GM18870 (cell line): ENCODE measurements at regions not wholly inside any gene's neighbourhood (a gene's known extent, or its start where the extent isn't known, plus 50 kb on each side); places are given as distances from the start of the nearest gene placed in this dataset.
"Not testable (repeated sequence)": the region's sequence is repeated elsewhere in the genome, so short reads cannot be mapped to it uniquely, and the experiment has no call there.

Experiments used
- ATAC-seq: cut with Tn5 transposase; IDR thresholded peaks from one replicate; pipeline ENCODE4 v1.9.1; 2021; ENCODE audit warnings: moderate library complexity; ENCODE audit not compliant: unreplicated experiment

DNA sequence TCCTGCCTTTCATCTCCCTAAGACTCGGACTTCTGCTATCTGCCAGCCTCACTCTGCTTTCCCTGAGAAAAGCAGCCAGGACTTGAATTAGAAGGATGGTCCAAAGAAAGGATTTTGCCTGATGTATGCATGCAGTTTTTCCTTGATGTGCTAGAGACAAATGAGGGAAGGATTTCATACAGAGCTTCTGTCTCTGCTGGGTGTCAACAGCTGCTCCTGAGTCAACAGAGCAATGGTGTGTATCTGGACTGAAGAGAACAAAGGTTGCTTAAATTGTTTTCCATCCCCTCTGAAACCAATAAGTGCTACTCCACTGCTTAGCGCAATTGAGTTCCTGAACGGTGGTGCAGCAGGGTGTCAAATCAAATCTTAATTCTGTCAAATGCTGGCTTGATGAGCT lies 680.6 kb upstream of the C16orf82 start:
- ATAC-seq, result no peak

DNA sequence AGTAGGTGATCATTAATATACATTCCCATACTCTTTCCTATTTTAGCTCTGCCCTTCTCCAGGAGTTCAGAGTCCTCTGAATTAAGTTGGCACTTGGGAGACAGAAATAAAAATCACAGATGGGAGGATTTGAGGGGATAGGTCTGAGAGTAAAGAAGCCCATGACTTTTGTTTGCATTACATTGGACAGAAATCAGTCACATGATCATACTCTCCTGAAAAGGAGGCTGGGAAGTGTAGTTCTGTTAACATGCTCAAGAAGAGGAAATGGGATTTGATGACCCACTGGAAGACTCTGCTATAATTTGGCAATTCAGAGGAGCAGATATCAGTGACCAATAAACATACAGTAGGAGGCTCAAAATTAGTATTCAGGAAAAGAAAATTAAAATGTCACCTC lies 674.9 kb upstream of the C16orf82 start:
- ATAC-seq, result no peak

DNA sequence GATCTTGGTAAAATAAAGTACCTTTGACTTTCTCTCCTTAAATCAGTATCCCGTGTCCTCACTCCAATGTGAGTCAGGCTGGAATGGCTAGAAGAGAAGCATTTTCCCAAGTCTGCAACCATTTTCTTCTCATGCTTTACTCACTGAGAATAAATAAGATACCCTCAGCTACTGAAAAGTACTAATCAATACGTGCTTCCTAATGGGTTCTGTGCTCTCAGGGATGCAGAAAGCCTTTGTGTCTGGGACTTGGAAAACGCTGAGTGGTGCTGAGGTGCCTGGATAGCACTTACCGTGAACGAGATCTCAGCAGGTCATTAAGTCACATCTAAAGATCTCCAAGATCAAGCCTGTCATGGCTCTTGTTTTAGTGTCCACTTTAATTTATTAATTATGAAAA lies 672.3 kb upstream of the C16orf82 start:
- no peak for ATAC-seq

DNA sequence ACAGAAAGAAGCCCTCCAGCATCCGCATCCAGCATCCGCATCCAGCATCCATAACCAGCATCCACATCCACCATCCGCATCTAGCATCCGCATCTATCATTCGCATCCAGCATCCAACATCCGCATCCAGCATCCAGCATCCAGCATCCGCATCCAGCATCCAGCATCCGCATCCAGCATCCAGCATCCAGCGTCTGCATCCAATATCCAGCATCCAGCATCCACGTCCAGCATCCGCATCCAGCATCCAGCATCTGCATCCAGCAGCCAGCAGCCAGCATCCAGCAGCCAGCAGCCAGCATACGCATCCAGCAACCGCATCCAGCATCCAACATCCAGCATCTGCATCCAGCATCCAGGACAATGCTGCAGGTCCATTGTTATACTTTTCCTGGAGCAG lies 671.0 kb upstream of the C16orf82 start:
- ATAC-seq, result no peak

DNA sequence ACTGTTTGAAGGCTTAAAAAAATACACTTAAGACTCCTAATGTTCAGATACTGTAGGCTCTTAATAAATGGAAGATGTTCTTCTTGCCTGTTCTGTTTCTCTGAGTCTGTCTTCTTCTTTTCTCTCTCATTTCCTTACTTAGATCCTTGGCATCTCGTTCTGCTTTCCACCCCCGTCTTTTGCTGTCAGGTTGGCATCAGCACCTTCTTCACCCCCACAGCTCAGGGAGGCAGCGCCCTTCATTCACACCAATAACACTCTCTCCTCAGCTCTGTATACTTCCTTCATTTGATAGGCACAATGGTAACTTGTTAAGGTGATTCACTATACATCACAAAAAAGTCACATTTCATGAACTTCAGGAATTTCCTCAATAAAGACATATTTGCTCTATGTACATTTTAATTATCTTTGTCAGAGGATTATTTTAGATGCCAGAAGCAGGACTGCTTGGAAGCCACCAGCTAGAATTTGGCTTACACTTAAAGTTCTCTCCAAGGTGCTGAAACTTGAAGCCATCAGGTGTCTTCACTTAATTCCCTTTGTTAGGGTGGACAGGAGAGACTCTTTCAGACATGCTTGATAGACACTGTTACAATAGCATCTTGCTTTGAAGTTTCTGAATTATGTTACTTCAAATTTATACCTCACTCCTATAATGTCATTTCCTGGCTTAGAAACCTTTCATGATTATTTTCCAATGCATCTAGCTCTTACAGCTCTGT lies 670.1 kb upstream of the C16orf82 start:
- no peak for ATAC-seq

DNA sequence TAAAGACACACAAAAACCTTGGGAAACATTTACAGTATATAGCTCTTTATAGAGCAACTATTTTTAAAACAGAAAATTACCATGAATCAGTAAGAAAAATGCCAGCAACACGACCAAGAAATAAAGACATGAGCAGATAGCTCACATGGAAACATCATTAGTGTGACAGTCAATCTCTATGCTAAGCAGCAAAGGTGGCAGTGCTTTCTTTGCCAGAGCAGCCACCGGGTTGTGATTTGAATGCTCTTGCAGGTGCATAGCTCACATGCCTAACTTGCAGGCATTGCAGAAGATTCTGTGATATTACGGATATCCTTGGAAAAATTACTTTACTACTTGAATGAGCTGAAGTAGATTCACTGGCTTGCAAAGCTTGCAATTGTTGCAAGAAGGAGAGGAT lies 652.9 kb upstream of the C16orf82 start:
- no peak for ATAC-seq

DNA sequence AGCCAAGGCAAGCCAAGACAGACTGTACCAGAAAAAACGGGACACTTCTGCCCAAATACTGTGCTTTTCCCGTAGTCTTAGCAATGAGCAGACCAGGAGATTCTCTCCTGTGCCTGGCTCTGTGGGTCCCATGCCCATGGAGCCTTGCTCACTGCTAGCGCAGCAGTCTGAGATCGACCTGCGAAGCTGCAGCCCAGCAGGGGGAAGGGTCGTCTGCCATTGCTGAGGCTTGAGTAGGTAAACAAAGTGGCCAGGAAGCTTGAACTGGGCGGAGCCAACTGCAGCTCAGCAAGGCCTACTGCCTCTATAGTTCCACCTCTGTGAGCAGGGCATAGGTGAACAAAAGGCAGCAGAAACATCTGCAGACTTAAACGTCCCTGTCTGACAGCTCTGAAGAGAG lies 647.3 kb upstream of the C16orf82 start:
- not testable (repeated sequence) for ATAC-seq

DNA sequence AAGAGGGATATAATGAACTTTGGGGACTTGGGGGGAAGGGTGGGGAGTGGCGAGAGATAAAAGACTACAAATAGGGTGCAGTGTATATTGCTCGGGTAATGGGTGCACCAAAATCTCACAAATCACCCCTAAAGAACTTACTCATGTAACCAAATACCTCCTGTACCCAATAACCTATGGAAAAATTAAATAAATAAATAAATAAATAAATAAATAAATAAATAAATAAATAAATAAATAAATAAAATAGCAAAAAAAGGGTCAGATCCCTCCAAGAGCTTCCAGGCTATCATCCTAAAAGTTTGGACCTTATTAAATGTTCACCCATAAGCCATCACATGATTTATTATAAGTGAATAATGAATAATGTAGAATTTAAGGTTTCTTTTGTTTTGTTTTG lies 636.1 kb upstream of the C16orf82 start:
- ATAC-seq, result no peak

DNA sequence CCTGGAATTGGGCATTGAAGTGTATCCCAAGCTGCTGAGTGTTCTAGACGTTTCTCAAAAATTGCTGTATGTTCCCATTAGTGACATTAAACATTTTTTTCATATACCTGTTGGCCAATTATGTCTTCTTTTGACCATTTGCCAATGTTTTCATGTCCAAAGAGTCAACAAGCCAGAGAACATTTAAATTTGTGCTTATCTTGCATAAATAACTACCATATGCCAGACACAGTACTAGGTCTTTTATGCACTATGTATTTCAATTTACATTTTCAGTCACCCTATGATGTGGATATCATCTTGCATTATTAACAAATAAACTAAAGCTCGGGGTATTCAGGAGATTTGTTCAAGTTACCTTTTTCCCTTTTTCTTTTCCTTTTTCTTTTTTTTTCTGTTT lies 632.9 kb upstream of the C16orf82 start:
- ATAC-seq, result no peak

DNA sequence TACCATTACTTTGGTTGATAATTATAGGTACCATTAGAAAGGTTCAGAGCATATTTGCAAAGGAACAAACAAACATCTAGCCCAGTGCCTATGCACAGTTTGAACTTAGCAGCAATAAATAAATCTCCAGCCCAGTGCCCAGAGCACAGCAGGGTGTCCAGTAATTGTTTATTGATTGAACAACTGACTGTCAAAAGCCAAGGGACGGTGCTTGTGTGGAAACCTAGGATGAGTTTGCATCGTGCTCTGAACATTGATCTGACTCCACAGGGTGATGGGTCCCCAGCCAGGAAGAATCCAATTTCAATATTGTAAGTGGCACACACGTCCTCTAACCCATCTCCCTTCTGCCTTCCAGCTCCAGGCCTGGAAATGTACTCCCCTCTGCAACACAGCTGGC lies 625.5 kb upstream of the C16orf82 start:
- no peak for ATAC-seq

DNA sequence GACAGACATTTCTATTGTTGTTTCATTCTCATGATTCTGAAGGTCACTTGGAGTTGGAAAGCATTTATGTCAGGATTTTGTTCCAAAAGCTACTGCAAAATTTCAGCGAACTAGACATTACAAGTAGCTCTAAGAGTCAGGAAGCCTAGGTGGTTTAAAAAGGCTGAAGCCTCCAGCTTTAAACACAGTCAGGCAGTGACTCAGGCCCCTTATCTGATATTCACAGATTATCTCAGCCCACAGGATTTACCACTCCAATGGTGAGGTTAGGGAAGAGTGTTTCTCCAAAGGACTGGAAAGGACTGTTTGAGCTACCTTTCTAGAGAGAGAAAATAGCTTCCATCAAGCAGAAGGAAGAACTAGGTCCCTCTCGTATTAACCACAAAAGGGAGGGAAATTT lies 624.4 kb upstream of the C16orf82 start:
- no peak for ATAC-seq

DNA sequence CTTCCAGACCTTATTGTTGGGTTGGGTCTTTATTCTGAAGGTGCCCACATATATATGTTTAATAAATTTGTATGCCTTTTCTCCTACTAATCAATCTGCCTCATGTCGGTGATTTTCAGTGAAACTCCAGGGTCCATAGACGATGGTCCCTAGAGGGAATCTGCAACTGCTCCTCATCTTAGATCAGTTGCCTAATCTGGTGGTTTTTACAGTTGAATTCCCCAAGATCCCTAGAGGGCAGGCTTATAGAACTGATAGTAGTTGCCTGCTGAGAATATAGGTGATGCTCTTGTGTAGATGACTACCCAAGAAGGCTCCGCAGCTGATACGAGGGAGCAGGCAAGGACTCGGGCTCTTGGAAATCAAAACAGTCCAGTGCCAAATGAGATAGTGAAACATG lies 619.2 kb upstream of the C16orf82 start:
- no peak for ATAC-seq

DNA sequence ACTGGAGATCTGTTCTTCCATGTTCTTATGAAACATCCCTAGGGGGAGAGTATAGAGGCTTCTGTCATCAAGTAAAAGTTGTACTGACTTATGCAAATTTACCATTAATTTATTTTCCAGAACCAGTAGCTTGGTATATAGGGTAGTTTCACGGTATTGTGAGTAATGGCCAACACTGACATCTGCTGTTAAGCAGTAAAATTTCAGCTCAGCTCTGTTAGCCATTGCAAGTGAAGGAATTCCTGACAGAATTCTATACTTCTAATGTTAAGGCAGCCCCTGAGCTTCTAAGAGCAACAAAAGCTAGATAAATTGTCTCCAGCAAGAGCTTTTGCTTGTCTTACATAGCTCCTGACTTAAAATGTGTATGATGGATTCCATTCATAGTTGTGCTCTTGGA lies 613.5 kb upstream of the C16orf82 start:
- ATAC-seq, result no peak

DNA sequence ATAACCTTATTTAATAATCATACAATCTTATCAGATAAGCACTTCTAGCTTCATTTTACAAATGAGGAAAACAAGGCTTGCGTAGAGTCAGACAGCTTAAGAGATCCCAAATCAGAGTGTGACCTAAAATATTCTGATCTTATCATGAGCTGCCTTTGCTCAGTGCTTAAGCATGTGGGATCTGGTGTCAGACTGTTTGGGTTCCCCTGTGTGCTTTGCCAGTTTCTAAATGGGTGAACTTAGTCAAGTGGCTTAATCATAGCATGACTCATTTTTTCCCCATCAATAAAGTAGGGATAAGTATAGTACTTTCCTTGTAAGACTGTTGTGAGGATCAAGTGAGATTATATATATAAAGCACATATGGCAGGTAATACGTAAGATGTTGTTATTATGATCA lies 612.6 kb upstream of the C16orf82 start:
- ATAC-seq, result no peak

DNA sequence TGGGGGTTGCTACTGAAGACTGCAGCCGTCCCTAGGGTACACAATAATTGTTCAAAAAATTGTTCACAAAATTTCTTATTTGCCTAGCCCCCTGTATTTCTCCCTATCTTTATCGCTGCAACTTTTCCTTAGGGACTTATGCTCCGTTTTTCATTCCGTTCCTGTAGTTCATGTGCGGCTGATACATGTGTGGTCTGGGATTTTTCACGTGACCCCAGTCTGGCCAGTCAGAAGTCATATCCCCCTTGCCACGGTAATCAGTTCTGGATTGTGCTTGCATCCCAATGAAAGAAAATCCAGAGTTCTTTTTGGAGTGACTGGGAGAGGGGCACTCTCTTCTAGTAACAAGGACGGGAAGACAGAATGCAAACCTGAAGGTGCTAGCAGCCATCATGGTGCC lies 610.7 kb upstream of the C16orf82 start:
- ATAC-seq, result no peak

DNA sequence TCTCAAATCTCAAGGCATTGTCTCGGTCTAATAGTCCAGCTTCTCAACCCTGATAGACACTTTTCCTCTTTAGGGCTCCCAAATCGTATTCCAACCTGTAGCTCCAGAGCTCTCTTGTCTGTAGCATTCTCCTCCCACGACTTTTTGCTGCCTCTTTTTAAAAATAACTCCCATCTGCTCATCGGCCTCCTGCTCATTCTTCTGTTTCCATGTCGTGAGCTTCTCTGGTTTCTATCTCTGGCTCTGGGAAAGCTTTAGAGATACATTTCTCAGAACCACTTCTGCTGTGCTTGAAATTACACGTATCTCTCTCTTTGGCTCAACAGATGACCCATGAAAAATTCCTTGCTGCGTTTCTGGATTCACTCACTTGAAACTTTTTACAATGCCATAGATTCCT lies 609.6 kb upstream of the C16orf82 start:
- no peak for ATAC-seq

DNA sequence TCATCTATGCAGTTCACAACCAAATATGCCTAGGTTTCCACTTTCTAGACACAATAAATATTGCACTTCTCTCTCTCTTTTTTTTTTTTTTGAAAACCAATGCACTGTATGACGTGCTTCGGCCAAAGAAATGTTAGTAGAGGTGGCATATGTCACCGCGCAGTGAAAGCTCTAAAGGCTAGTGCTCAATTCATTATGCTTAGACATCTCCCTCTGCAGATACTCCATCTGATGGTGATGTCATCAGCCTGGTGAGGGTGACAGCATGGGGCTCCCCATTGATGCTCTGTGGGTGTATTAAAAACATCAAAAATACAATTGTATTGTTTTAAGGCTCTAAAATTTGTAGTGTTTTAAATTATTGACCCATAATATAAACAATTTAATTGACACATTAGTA lies 608.8 kb upstream of the C16orf82 start:
- ATAC-seq, result no peak

DNA sequence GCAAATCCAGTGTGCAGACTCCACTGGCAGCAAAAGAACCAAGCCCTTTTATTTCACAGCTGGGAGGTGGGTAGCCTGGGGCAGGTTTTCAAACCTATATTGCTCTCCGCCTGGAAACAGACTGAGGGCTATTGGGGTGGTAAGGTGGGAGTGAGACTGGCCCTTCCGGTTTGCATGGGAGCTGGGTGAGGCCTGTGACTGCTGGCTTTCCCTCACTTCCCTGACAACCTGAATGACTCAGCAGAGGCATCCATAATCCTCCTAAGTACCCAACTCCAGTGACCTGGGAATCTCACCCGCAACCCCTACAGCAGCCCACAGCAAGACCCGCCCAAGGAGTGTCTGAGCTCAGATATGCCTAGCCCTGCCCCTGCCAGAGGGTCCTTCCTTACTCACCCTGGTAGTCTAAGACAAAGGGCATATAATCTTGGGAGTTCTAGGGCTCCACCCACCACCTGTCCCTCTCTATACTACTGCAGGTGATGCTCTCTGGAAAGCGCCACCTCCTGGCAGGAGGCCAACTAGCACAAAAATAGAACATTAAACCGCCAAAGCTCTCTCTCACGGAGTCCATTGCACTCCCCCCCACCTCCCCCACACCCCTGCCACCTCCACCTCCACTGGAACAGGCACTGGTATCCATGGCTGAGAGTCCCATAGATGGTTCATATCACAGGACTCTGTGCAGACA lies 602.0 kb upstream of the C16orf82 start:
- no peak for ATAC-seq

DNA sequence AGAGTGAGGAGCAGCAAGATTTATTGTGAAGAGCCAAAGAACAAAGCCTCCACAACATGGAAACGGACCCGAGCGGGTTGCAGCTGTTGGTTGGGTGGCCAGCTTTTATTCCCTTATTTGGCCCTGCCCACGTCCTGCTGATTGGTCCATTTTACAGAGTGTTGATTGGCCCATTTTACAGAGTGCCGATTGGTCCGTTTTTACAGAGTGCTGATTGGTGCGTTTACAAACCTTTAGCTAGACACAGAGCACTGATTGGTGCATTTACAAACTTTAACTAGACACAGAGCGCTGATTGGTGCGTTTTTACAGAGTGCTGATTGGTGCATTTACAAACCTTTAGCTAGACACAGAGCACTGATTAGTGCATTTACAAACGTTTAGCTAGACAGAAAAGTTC lies 592.3 kb upstream of the C16orf82 start:
- not testable (repeated sequence) for ATAC-seq

DNA sequence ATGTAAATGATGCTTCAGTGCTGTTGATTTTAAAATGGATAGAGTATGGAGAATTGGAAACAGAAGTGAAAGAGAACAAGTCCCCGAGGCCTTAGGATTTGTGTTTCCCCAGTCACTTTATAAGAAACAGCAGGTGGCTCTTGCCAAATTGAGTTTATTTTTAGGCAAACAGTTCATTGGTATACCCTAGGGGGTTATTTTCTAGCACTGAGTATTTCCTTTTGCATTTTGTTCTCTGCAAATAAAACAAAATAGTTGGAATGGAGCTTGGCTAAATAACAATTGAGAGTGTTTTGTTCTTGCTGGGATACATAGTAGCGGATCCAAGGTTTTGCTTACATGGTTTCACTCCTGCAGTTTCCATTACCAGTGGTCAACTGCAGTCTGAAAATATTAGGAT lies 591.1 kb upstream of the C16orf82 start:
- no peak for ATAC-seq

DNA sequence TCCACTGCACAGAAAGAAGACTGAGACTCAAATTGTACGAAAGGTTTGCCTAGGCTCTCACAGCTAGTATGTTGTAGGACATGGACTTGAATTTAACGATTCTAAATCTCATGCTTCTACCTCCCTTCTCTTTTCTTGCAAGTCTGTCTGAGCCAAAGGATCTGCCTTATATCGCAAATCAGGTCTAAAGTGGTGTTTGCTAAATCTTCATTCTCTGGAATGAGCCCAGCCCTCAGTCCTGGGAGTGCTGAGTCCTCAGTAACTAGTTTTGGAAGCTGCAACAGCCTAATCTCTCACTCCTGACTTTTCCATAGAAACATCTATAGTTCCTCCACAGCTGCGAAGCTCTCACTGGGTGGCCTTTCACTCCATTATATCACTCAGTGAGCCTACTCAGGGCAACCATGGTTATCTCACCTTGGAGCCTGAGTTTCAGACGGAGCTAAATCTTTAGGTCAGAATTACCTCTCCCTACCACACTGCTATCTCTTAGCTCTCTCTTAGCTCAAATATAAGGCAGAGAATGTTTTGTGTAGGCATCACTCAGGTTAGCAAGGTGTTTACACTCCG lies 575.5 kb upstream of the C16orf82 start:
- no peak for ATAC-seq

DNA sequence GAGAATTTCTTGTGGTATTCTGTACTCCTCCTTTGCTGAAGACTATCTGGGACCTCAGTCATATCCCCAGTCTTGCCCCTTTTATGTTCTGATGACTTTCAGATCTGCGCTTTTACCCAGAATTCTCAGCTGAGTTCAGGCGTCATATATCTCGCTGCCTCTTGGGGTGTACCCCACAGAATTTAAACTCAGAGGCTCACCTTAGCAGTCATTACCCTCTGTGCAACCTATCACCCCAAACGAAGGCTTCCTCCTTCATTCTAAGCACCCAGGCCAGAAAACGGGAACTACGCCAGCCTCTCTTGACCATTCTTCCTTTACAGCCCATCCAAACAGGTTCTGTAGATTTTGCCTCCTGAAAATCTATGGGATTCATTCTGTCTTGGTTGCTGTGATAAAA lies 574.8 kb upstream of the C16orf82 start:
- ATAC-seq, result no peak

DNA sequence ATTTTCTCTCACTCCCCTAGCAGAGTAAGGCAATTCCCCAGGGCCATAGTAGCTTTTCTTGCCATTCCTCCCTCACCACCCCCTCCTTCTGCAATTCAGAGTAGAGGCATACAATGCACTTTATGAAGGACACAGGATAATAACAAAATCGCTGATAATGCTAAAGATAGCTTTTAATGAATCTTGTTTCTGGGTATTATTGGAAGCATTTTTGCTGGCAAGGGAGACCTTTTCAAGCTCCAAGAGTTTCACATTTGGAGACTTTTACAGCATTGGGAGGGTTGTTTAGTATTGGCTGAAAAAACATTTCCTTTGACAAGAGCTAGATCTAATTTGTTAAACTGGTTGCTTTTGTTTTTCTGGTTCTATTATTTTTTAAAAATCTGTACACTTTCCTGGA lies 573.0 kb upstream of the C16orf82 start:
- ATAC-seq, result no peak
